ENCODE measurements at regions not wholly inside any gene's neighbourhood (a gene's known extent, or its start where the extent isn't known, plus 50 kb on each side); places are given as distances from the start of the nearest gene placed in this dataset.

GRCh38 chr6:26264547-26264946, 100.5 kb upstream of the BTN3A2 start:
- no peak for TF ChIP-seq EGR1 (IDR thresholded peaks at IDR 0.05; ENCODE audit: low read depth in 2 of 2)
- TF ChIP-seq NR2F2 (IDR thresholded peaks at IDR 0.05) = no peak
- TF ChIP-seq SP1 (IDR thresholded peaks at IDR 0.05) = no peak
- TF ChIP-seq FOXA1 (IDR thresholded peaks at IDR 0.05) = no peak
- no peak for TF ChIP-seq HNF4A (conservative IDR thresholded peaks at IDR 0.05)
- no peak for TF ChIP-seq RAD21 (IDR thresholded peaks at IDR 0.05)
- TF ChIP-seq YY1 (IDR thresholded peaks at IDR 0.05) = no peak
- no peak for TF ChIP-seq TAF1 (conservative IDR thresholded peaks at IDR 0.05)
- TF ChIP-seq CTCF (IDR thresholded peaks at IDR 0.05; ENCODE audit: low read depth, low read length, missing input control) = no peak
- no peak for TF ChIP-seq FOXA2 (IDR thresholded peaks at IDR 0.05)
- TF ChIP-seq HNF4G (IDR thresholded peaks at IDR 0.05) = no peak
- no peak for TF ChIP-seq RXRA (IDR thresholded peaks at IDR 0.05)
- Histone ChIP-seq H3K9me3 (ENCODE audit: control insufficient read depth in 4 of 4, low read length in 3 of 4) (peaks cover 0 to 2% (median under 1%) of the 10 kb centered on the region in 4 donors), H3K27ac (ENCODE audit: low read depth in 1 of 2, low read length in 2 of 2) (no peak overlapping the region), H3K36me3 (ENCODE audit: control insufficient read depth in 4 of 4, insufficient read depth in 3 of 4, low read depth in 1 of 4, low read length in 3 of 4) (no peaks in the 10 kb centered on the region), H3K4me3 (ENCODE audit: low read depth in 1 of 3, low read length in 3 of 3) (no peak overlapping the region), H3K4me1 (ENCODE audit: control insufficient read depth in 4 of 4, insufficient read depth in 4 of 4, low read length in 3 of 4) (no peaks in the 10 kb centered on the region), H3K9ac (ENCODE audit: low read depth in 1 of 2, low read length in 2 of 2) (no peak overlapping the region), H3K27me3 (ENCODE audit: control insufficient read depth in 4 of 4, insufficient read depth in 4 of 4, low read length in 3 of 4) (peaks cover 0 to 3% (median 0%) of the 10 kb centered on the region in 4 donors)
- DNase-seq (ENCODE audit: low spot score) = no peak
- WGBS = 96% methylated on average over 1 of the region's 1 CpG

GRCh38 chr6:26267083-26267589, 97.9 kb upstream of the BTN3A2 start:
- H3K27me3 ChIP-seq (ENCODE audit: control insufficient read depth in 4 of 4, insufficient read depth in 4 of 4, low read length in 3 of 4) = peaks cover 0 to 14% (median 5%) of the 10 kb centered on the region in 4 donors
- H3K36me3 ChIP-seq (ENCODE audit: control insufficient read depth in 4 of 4, insufficient read depth in 3 of 4, low read depth in 1 of 4, low read length in 3 of 4) = no peaks in the 10 kb centered on the region
- H3K27ac ChIP-seq (ENCODE audit: low read depth in 1 of 2, low read length in 2 of 2) = no peak overlapping the region
- no peak overlapping the region for H3K9ac ChIP-seq (ENCODE audit: low read depth in 1 of 2, low read length in 2 of 2)
- DNase-seq (ENCODE audit: low spot score) = no peak
- peaks cover 0 to 3% (median 2%) of the 10 kb centered on the region in 4 donors for H3K9me3 ChIP-seq (ENCODE audit: control insufficient read depth in 4 of 4, low read length in 3 of 4)
- no peak overlapping the region for H3K4me3 ChIP-seq (ENCODE audit: low read depth in 1 of 3, low read length in 3 of 3)
- no peak for TF ChIP-seq TAF1 (conservative IDR thresholded peaks at IDR 0.05)
- no peak for TF ChIP-seq FOXA1 (IDR thresholded peaks at IDR 0.05)
- no peak for TF ChIP-seq HNF4G (IDR thresholded peaks at IDR 0.05)
- no peak for TF ChIP-seq GABPA (IDR thresholded peaks at IDR 0.05 in 1 of 2, conservative IDR thresholded peaks at IDR 0.05 in 1 of 2)
- no peak for TF ChIP-seq MAX (IDR thresholded peaks at IDR 0.05)
- no peak for TF ChIP-seq SP1 (IDR thresholded peaks at IDR 0.05)
- TF ChIP-seq RAD21 (IDR thresholded peaks at IDR 0.05) = no peak
- WGBS = 93% methylated on average over 3 of the region's 3 CpGs
- H3K4me1 ChIP-seq (ENCODE audit: control insufficient read depth in 4 of 4, insufficient read depth in 4 of 4, low read length in 3 of 4) = no peaks in the 10 kb centered on the region

- peaks cover 2 to 9% (median 4%) of the 10 kb centered on the region in 4 donors for H3K9me3 ChIP-seq (ENCODE audit: control insufficient read depth in 4 of 4, low read length in 3 of 4)
- no peak overlapping the region for H3K27ac ChIP-seq (ENCODE audit: low read depth in 1 of 2, low read length in 2 of 2)
- TF ChIP-seq HNF4G (IDR thresholded peaks at IDR 0.05) (no peak), ZBTB33 (IDR thresholded peaks at IDR 0.05) (no peak)
- no peak overlapping the region for H3K9ac ChIP-seq (ENCODE audit: low read depth in 1 of 2, low read length in 2 of 2)
- 76% methylated on average over 19 of the region's 19 CpGs for WGBS
- no peaks in the 10 kb centered on the region for H3K36me3 ChIP-seq (ENCODE audit: control insufficient read depth in 4 of 4, insufficient read depth in 3 of 4, low read depth in 1 of 4, low read length in 3 of 4)
- no peak overlapping the region for H3K4me3 ChIP-seq (ENCODE audit: low read depth in 1 of 3, low read length in 3 of 3)
- peaks cover 0 to 16% (median 11%) of the 10 kb centered on the region in 4 donors for H3K27me3 ChIP-seq (ENCODE audit: control insufficient read depth in 4 of 4, insufficient read depth in 4 of 4, low read length in 3 of 4)
- H3K4me1 ChIP-seq (ENCODE audit: control insufficient read depth in 4 of 4, insufficient read depth in 4 of 4, low read length in 3 of 4) = peaks cover 0 to 2% (median under 1%) of the 10 kb centered on the region in 4 donors
- DNase-seq (ENCODE audit: low spot score) = no peak
Observed at GRCh38 chr6:26268659-26269402, 96.2 kb upstream of the BTN3A2 start.

Data from liver (tissue), 8 donors.